Astrocyte (in vitro differentiated cells and primary cell): ENCODE measurements at regions not wholly inside any gene's neighbourhood (a gene's known extent, or its start where the extent isn't known, plus 50 kb on each side); places are given as distances from the start of the nearest gene placed in this dataset.

Source experiments
- DNase-seq: peaks from one replicate; pipeline ENCODE4 v3.0.0-alpha.2; 2010; ENCODE audit warnings: low read depth
- FAIRE-seq: peaks from 2 replicates; lab custom pipeline; 2011; peaks lifted over from hg19 to GRCh38; lab: Jason Lieb, UNC
- H2AFZ ChIP-seq: 2 replicates; pipeline ENCODE4 v1.6.0; 2012; ENCODE audit warnings: low read depth, low read length, inconsistent platforms
- H3K27ac ChIP-seq: 2 replicates; pipeline ENCODE4 v1.5.1; 2011; ENCODE audit warnings: low read depth, low read length, inconsistent platforms
- H3K27me3 ChIP-seq: 2 replicates; pipeline ENCODE4 v1.6.0; 2011; ENCODE audit warnings: low read length, inconsistent platforms; ENCODE audit not compliant: insufficient read depth
- H3K36me3 ChIP-seq: 2 replicates; pipeline ENCODE4 v1.5.1; 2011; ENCODE audit warnings: low read length, inconsistent platforms; ENCODE audit not compliant: insufficient read depth
- H3K4me1 ChIP-seq: 2 replicates; pipeline ENCODE4 v1.5.1; 2011; ENCODE audit warnings: low read length, inconsistent platforms; ENCODE audit not compliant: insufficient read depth
- H3K4me2 ChIP-seq: 2 replicates; pipeline ENCODE4 v1.6.0; 2012; ENCODE audit warnings: low read length, inconsistent platforms
- H3K4me3 ChIP-seq: 2 replicates; pipeline ENCODE4 v1.5.1; 2011; ENCODE audit warnings: low read depth, mild to moderate bottlenecking, low read length, inconsistent platforms; ENCODE audit not compliant: insufficient read depth
- H3K79me2 ChIP-seq: 2 replicates; pipeline ENCODE4 v1.6.0; 2012; ENCODE audit warnings: mild to moderate bottlenecking, low read length, inconsistent platforms; ENCODE audit not compliant: insufficient read depth
- H3K9ac ChIP-seq: 2 replicates; pipeline ENCODE4 v1.6.0; 2012; ENCODE audit warnings: mild to moderate bottlenecking, low read length, inconsistent platforms
- H3K9me3 ChIP-seq: 2 replicates; pipeline ENCODE4 v1.5.1; 2012; ENCODE audit warnings: low read depth, mild to moderate bottlenecking, low read length, inconsistent platforms; ENCODE audit not compliant: insufficient read depth
- H4K20me1 ChIP-seq: 2 replicates; pipeline ENCODE4 v1.6.0; 2012; ENCODE audit warnings: low read length, inconsistent platforms; ENCODE audit not compliant: insufficient read depth
- H3K27ac Mint-ChIP-seq: one replicate; pipeline ENCODE4 v1.8.0; 2021; ENCODE audit warnings: mild to moderate bottlenecking, mixed read lengths; ENCODE audit not compliant: unreplicated experiment
- H3K27me3 Mint-ChIP-seq: one replicate; pipeline ENCODE4 v1.8.0; 2021; ENCODE audit warnings: low read depth, mixed read lengths; ENCODE audit not compliant: unreplicated experiment
- H3K36me3 Mint-ChIP-seq: one replicate; pipeline ENCODE4 v1.8.0; 2021; ENCODE audit warnings: low read depth, mixed read lengths; ENCODE audit not compliant: unreplicated experiment
- H3K4me1 Mint-ChIP-seq: one replicate; pipeline ENCODE4 v1.8.0; 2021; ENCODE audit warnings: low read depth, mixed read lengths; ENCODE audit not compliant: unreplicated experiment
- H3K4me3 Mint-ChIP-seq: one replicate; pipeline ENCODE4 v1.8.0; 2021; ENCODE audit warnings: mild to moderate bottlenecking, moderate library complexity, mixed read lengths; ENCODE audit not compliant: unreplicated experiment
- H3K9me3 Mint-ChIP-seq: one replicate; pipeline ENCODE4 v1.8.0; 2021; ENCODE audit warnings: mild to moderate bottlenecking, mixed read lengths; ENCODE audit not compliant: unreplicated experiment
- EZH2 ChIP-seq: IDR thresholded peaks from 2 replicates; pipeline ENCODE4 v1.6.1; 2012; ENCODE audit warnings: mild to moderate bottlenecking, low read length, inconsistent platforms; ENCODE audit not compliant: insufficient read depth
- TF ChIP-seq, protein P1 (sequence below): IDR thresholded peaks from 2 replicates; pipeline ENCODE4 v1.5.1; 2011; ENCODE audit warnings: low read depth, mild to moderate bottlenecking, inconsistent platforms, low read length, moderate library complexity; ENCODE audit not compliant: insufficient read depth

DNA sequence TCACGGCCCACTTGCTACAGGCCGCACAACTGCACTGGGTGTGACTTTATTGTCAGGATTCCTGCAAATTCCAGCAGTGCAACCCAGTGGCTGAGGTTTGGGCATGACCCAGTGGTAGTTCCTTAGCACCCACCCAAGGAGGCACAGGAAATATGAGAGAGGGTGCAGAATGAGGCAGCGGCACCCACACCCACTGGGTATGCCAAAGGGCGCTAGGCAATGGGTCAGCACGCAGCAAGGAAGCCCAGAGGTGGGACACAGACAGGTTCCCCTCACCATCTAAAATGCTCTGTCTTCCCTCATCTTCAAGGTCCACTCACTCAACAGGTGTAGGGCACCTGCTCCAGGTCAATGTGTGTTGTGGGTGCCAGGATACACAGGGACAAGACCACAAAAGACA is 357.8 kb upstream of the MKI67 start:
- H3K4me1 Mint-ChIP-seq, result no peaks in the 10 kb centered on the region
- no peaks in the 10 kb centered on the region for H3K9me3 Mint-ChIP-seq
- no peaks in the 10 kb centered on the region for H3K27me3 ChIP-seq
- H3K79me2 ChIP-seq, result no peaks in the 10 kb centered on the region
- H3K4me1 ChIP-seq, result no peaks in the 10 kb centered on the region
- H3K9ac ChIP-seq, result no peak overlapping the region
- FAIRE-seq (no peak), DNase-seq (no peak)
- H3K27ac ChIP-seq, result no peak overlapping the region
- no peaks in the 10 kb centered on the region for H3K36me3 Mint-ChIP-seq
- no peaks in the 10 kb centered on the region for H3K36me3 ChIP-seq
- H3K4me3 Mint-ChIP-seq, result no peak overlapping the region
- peaks cover 3% of the 10 kb centered on the region for H3K9me3 ChIP-seq
- H3K4me2 ChIP-seq, result no peak overlapping the region
- TF ChIP-seq, protein P1, sequence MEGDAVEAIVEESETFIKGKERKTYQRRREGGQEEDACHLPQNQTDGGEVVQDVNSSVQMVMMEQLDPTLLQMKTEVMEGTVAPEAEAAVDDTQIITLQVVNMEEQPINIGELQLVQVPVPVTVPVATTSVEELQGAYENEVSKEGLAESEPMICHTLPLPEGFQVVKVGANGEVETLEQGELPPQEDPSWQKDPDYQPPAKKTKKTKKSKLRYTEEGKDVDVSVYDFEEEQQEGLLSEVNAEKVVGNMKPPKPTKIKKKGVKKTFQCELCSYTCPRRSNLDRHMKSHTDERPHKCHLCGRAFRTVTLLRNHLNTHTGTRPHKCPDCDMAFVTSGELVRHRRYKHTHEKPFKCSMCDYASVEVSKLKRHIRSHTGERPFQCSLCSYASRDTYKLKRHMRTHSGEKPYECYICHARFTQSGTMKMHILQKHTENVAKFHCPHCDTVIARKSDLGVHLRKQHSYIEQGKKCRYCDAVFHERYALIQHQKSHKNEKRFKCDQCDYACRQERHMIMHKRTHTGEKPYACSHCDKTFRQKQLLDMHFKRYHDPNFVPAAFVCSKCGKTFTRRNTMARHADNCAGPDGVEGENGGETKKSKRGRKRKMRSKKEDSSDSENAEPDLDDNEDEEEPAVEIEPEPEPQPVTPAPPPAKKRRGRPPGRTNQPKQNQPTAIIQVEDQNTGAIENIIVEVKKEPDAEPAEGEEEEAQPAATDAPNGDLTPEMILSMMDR, result no peak
- no peak for TF ChIP-seq EZH2
- no peak overlapping the region for H3K4me3 ChIP-seq
- H3K27ac Mint-ChIP-seq, result no peak overlapping the region
- H4K20me1 ChIP-seq, result no peaks in the 10 kb centered on the region
- H3K27me3 Mint-ChIP-seq, result peaks cover 23% of the 10 kb centered on the region
- H2AFZ ChIP-seq, result no peak overlapping the region

DNA sequence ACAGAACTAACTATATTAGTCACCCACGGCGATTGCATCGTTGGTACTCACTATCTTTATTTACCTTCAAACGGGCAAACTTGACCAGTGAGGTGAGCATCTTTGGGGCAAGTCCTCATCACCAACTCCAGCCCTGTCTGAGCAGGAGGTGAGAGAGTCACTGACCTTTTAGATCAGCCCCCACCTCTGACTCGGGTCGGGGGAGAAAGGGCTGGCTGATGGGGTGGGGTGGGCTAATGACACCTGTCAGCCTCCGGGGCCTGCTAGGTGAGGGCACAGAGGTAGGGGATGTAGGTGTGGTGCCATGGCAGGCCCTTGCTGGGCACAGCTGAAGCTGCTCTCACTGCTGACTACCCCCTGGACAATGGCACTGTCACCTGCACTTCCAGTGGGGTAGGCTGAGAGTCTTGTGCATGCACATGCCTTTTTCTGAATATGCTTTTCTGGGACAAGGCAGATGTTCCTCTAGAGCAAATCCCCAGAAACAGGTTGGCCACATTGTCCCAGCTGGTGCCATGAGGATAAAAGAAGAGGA is 359.5 kb upstream of the MKI67 start:
- H2AFZ ChIP-seq, result no peak overlapping the region
- TF ChIP-seq, protein P1, result no peak
- TF ChIP-seq EZH2, result no peak
- no peaks in the 10 kb centered on the region for H3K4me1 ChIP-seq
- Mint-ChIP-seq H3K4me3 (no peak overlapping the region), H3K4me1 (no peaks in the 10 kb centered on the region), H3K27ac (no peak overlapping the region), H3K27me3 (peaks cover 24% of the 10 kb centered on the region), H3K36me3 (no peaks in the 10 kb centered on the region), H3K9me3 (no peaks in the 10 kb centered on the region)
- FAIRE-seq (no peak), DNase-seq (no peak)
- H3K9me3 ChIP-seq, result peaks cover 5% of the 10 kb centered on the region
- H4K20me1 ChIP-seq, result no peaks in the 10 kb centered on the region
- no peak overlapping the region for H3K9ac ChIP-seq
- no peaks in the 10 kb centered on the region for H3K79me2 ChIP-seq
- no peak overlapping the region for H3K4me3 ChIP-seq
- no peaks in the 10 kb centered on the region for H3K27me3 ChIP-seq
- H3K27ac ChIP-seq, result no peak overlapping the region
- no peaks in the 10 kb centered on the region for H3K36me3 ChIP-seq
- no peak overlapping the region for H3K4me2 ChIP-seq

DNA sequence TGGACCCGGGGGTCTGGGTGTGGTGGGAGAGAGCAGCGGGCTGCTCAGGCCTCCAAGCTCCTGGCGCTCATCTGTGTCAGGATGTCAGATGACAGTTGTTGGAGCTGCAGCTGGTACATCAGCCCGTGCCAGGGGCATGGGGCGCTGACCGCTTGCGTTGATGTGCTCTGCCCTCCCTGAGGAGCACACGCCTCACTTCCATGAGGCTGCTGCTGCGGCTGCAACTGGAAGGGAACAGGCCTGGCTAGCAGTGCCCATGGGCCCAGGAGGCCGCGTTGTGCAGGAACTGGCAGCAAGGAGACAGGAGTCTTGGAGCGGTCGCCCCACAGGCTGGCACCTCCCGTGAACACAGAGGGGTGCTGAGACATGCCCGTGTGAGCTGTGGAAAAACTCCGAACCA is 361.3 kb upstream of the MKI67 start:
- no peaks in the 10 kb centered on the region for H3K79me2 ChIP-seq
- H3K9me3 ChIP-seq, result peaks cover 11% of the 10 kb centered on the region
- no peak for FAIRE-seq
- H3K27ac Mint-ChIP-seq, result no peak overlapping the region
- H2AFZ ChIP-seq, result no peak overlapping the region
- H3K27me3 ChIP-seq, result no peaks in the 10 kb centered on the region
- TF ChIP-seq, protein P1, result no peak
- no peak for TF ChIP-seq EZH2
- no peaks in the 10 kb centered on the region for H3K4me1 Mint-ChIP-seq
- no peak overlapping the region for H3K27ac ChIP-seq
- H3K4me1 ChIP-seq, result no peaks in the 10 kb centered on the region
- no peaks in the 10 kb centered on the region for H4K20me1 ChIP-seq
- no peaks in the 10 kb centered on the region for H3K9me3 Mint-ChIP-seq
- no peak overlapping the region for H3K4me3 Mint-ChIP-seq
- H3K27me3 Mint-ChIP-seq, result peaks cover 19% of the 10 kb centered on the region
- H3K36me3 Mint-ChIP-seq, result no peaks in the 10 kb centered on the region
- no peaks in the 10 kb centered on the region for H3K36me3 ChIP-seq
- no peak overlapping the region for H3K9ac ChIP-seq
- no peak for DNase-seq
- H3K4me2 ChIP-seq, result no peak overlapping the region
- H3K4me3 ChIP-seq, result no peak overlapping the region
